CD4-positive, CD25-positive, alpha-beta regulatory T cell (primary cell): ENCODE measurements at regions not wholly inside any gene's neighbourhood (a gene's known extent, or its start where the extent isn't known, plus 50 kb on each side); places are given as distances from the start of the nearest gene placed in this dataset.

ENCODE experiments used
- ATAC-seq, 2 donors: fragments of 150-1000 bp; cut with Tn5 transposase; one replicate each; pipeline ENCODE4 v1.10.0; 2021; ENCODE audit warnings: low read depth in 2 of 2, moderate number of reproducible peaks in 2 of 2, moderate library complexity in 1 of 2
- DNase-seq, 3 donors: peaks; one replicate each; pipeline versions ENCODE4 v3.0.0 to v3.0.0-alpha.2; 2012 to 2022; ENCODE audit warnings: mixed read lengths in 1 of 3
- H3K27ac ChIP-seq: one replicate; pipeline ENCODE4 v1.7.0; 2013; ENCODE audit warnings: mild to moderate bottlenecking, low read length; ENCODE audit not compliant: insufficient read depth, poor library complexity, severe bottlenecking
- H3K27me3 ChIP-seq: one replicate; pipeline ENCODE4 v1.7.0; 2013; ENCODE audit warnings: low read length; ENCODE audit not compliant: control insufficient read depth, insufficient read depth
- H3K36me3 ChIP-seq: one replicate; pipeline ENCODE4 v1.7.0; 2013; ENCODE audit warnings: mild to moderate bottlenecking, low read length, moderate library complexity; ENCODE audit not compliant: control insufficient read depth, insufficient read depth
- H3K4me1 ChIP-seq: 2 replicates; pipeline ENCODE4 v1.7.0; 2013; ENCODE audit warnings: mild to moderate bottlenecking, low read length; ENCODE audit not compliant: insufficient read depth, control insufficient read depth, poor library complexity, severe bottlenecking
- H3K4me3 ChIP-seq: one replicate; pipeline ENCODE4 v1.7.0; 2013; ENCODE audit warnings: low read depth, mild to moderate bottlenecking, low read length, moderate library complexity
- H3K9me3 ChIP-seq, 2 experiments: 1 replicate in 1 of 2; 2 replicates in 1 of 2; pipeline ENCODE4 v1.7.0; 2013; ENCODE audit warnings: low read length in 2 of 2, mild to moderate bottlenecking in 1 of 2, moderate library complexity in 1 of 2; ENCODE audit not compliant: control insufficient read depth in 2 of 2
- H3K27ac Mint-ChIP-seq, 3 donors: one replicate each; pipeline ENCODE4 v1.8.0; 2020 to 2022; ENCODE audit warnings: mild to moderate bottlenecking in 3 of 3, mixed read lengths in 3 of 3, moderate library complexity in 2 of 3
- H3K27me3 Mint-ChIP-seq: one replicate; pipeline ENCODE4 v1.8.0; 2022; ENCODE audit warnings: mild to moderate bottlenecking, mixed read lengths
- H3K36me3 Mint-ChIP-seq: one replicate; pipeline ENCODE4 v1.8.0; 2020; ENCODE audit warnings: mixed read lengths
- H3K4me1 Mint-ChIP-seq, 4 donors: one replicate each; pipeline ENCODE4 v1.8.0; 2020 to 2022; ENCODE audit warnings: mixed read lengths in 4 of 4, mild to moderate bottlenecking in 1 of 4
- H3K4me3 Mint-ChIP-seq, 4 donors: one replicate each; pipeline ENCODE4 v1.8.0; 2020 to 2022; ENCODE audit warnings: mild to moderate bottlenecking in 4 of 4, mixed read lengths in 4 of 4, moderate library complexity in 3 of 4
- H3K9me3 Mint-ChIP-seq, 7 donors: one replicate each; pipeline ENCODE4 v1.8.0; 2020 to 2022; ENCODE audit warnings: mixed read lengths in 7 of 7, mild to moderate bottlenecking in 3 of 7, moderate library complexity in 2 of 7

- ATAC-seq (no peak), DNase-seq (no peak)
Measured at GRCh38 chr18:55038162-55038561, 78.9 kb upstream of the CCDC68 start.

GRCh38 chr18:55034742-55035141 is 75.5 kb upstream of the CCDC68 start:
- H3K36me3 ChIP-seq = no peaks in the 10 kb centered on the region
- no peaks in the 10 kb centered on the region for H3K4me1 Mint-ChIP-seq
- ATAC-seq (no peak), DNase-seq (no peak)
- no peaks in the 10 kb centered on the region for H3K27me3 ChIP-seq
- no peaks in the 10 kb centered on the region for H3K27me3 Mint-ChIP-seq
- H3K4me1 ChIP-seq = no peaks in the 10 kb centered on the region
- no peak overlapping the region for H3K27ac Mint-ChIP-seq
- no peak overlapping the region for H3K4me3 ChIP-seq
- no peak overlapping the region for H3K4me3 Mint-ChIP-seq
- no peak overlapping the region for H3K27ac ChIP-seq
- H3K9me3 ChIP-seq = no peaks in the 10 kb centered on the region
- peaks cover 0 to 2% (median 1%) of the 10 kb centered on the region in 7 donors for H3K9me3 Mint-ChIP-seq
- H3K36me3 Mint-ChIP-seq = no peaks in the 10 kb centered on the region

More at GRCh38 chr18:55038162-55038561, 78.9 kb upstream of the CCDC68 start:
- no peaks in the 10 kb centered on the region for H3K27me3 Mint-ChIP-seq
- H3K4me1 Mint-ChIP-seq = no peaks in the 10 kb centered on the region
- Histone ChIP-seq H3K4me3 (no peak overlapping the region), H3K9me3 (no peaks in the 10 kb centered on the region), H3K27me3 (no peaks in the 10 kb centered on the region), H3K27ac (no peak overlapping the region), H3K36me3 (no peaks in the 10 kb centered on the region), H3K4me1 (no peaks in the 10 kb centered on the region)
- no peak overlapping the region for H3K4me3 Mint-ChIP-seq
- H3K27ac Mint-ChIP-seq = no peak overlapping the region
- peaks cover 0 to 3% (median 0%) of the 10 kb centered on the region in 7 donors for H3K9me3 Mint-ChIP-seq
- H3K36me3 Mint-ChIP-seq = no peaks in the 10 kb centered on the region

- no peaks in the 10 kb centered on the region for H3K27me3 ChIP-seq
- no peak overlapping the region for H3K27ac ChIP-seq
- Mint-ChIP-seq H3K27me3 (no peaks in the 10 kb centered on the region), H3K9me3 (peaks cover 0 to 2% (median 1%) of the 10 kb centered on the region in 7 donors), H3K4me3 (no peak overlapping the region), H3K27ac (no peak overlapping the region), H3K4me1 (no peaks in the 10 kb centered on the region), H3K36me3 (no peaks in the 10 kb centered on the region)
- H3K4me1 ChIP-seq = no peaks in the 10 kb centered on the region
- no peak overlapping the region for H3K4me3 ChIP-seq
- H3K36me3 ChIP-seq = no peaks in the 10 kb centered on the region
- ATAC-seq (no peak), DNase-seq (no peak)
- H3K9me3 ChIP-seq = no peaks in the 10 kb centered on the region
Measured at GRCh38 chr18:55031979-55032378, 72.7 kb upstream of the CCDC68 start.

- no peak for DNase-seq
- Mint-ChIP-seq H3K36me3 (no peaks in the 10 kb centered on the region), H3K4me1 (no peaks in the 10 kb centered on the region), H3K27me3 (no peaks in the 10 kb centered on the region), H3K4me3 (no peak overlapping the region), H3K27ac (no peak overlapping the region), H3K9me3 (peaks cover 0 to 2% (median 0%) of the 10 kb centered on the region in 7 donors)
- H3K27me3 ChIP-seq = no peaks in the 10 kb centered on the region
- H3K36me3 ChIP-seq = no peaks in the 10 kb centered on the region
- ATAC-seq = no peak
- no peaks in the 10 kb centered on the region for H3K4me1 ChIP-seq
- H3K9me3 ChIP-seq = no peaks in the 10 kb centered on the region
- no peak overlapping the region for H3K4me3 ChIP-seq
- no peak overlapping the region for H3K27ac ChIP-seq
Measured at GRCh38 chr18:55031576-55031975, 72.3 kb upstream of the CCDC68 start.

GRCh38 chr18:55031164-55031563 is 71.9 kb upstream of the CCDC68 start:
- Histone ChIP-seq H3K27ac (no peak overlapping the region), H3K4me1 (no peaks in the 10 kb centered on the region), H3K27me3 (no peaks in the 10 kb centered on the region), H3K4me3 (no peak overlapping the region), H3K9me3 (no peaks in the 10 kb centered on the region), H3K36me3 (no peaks in the 10 kb centered on the region)
- no peaks in the 10 kb centered on the region for H3K27me3 Mint-ChIP-seq
- no peaks in the 10 kb centered on the region for H3K36me3 Mint-ChIP-seq
- H3K4me1 Mint-ChIP-seq = no peaks in the 10 kb centered on the region
- H3K9me3 Mint-ChIP-seq = peaks cover 0 to 2% (median 0%) of the 10 kb centered on the region in 7 donors
- H3K4me3 Mint-ChIP-seq = no peak overlapping the region
- ATAC-seq (no peak), DNase-seq (no peak)
- no peak overlapping the region for H3K27ac Mint-ChIP-seq

- Histone ChIP-seq H3K36me3 (no peaks in the 10 kb centered on the region), H3K9me3 (no peaks in the 10 kb centered on the region), H3K27me3 (no peaks in the 10 kb centered on the region), H3K27ac (no peak overlapping the region), H3K4me3 (no peak overlapping the region), H3K4me1 (no peaks in the 10 kb centered on the region)
- no peak overlapping the region for H3K4me3 Mint-ChIP-seq
- no peak overlapping the region for H3K27ac Mint-ChIP-seq
- no peaks in the 10 kb centered on the region for H3K27me3 Mint-ChIP-seq
- DNase-seq (no peak), ATAC-seq (no peak)
- no peaks in the 10 kb centered on the region for H3K4me1 Mint-ChIP-seq
- peaks cover 0 to 2% (median 0%) of the 10 kb centered on the region in 7 donors for H3K9me3 Mint-ChIP-seq
- no peaks in the 10 kb centered on the region for H3K36me3 Mint-ChIP-seq
Measured at GRCh38 chr18:55024564-55024963, 65.3 kb upstream of the CCDC68 start.

GRCh38 chr18:55018602-55019001 is 59.3 kb upstream of the CCDC68 start:
- Mint-ChIP-seq H3K27me3 (peaks cover 11% of the 10 kb centered on the region), H3K36me3 (no peaks in the 10 kb centered on the region), H3K4me3 (no peak overlapping the region), H3K27ac (no peak overlapping the region), H3K9me3 (peaks cover 0 to 2% (median 0%) of the 10 kb centered on the region in 7 donors), H3K4me1 (no peaks in the 10 kb centered on the region)
- DNase-seq = no peak
- Histone ChIP-seq H3K4me1 (no peaks in the 10 kb centered on the region), H3K27ac (no peak overlapping the region), H3K4me3 (no peak overlapping the region), H3K27me3 (no peaks in the 10 kb centered on the region), H3K9me3 (no peaks in the 10 kb centered on the region), H3K36me3 (no peaks in the 10 kb centered on the region)
- ATAC-seq = no peak

GRCh38 chr18:55014095-55014494 is 54.8 kb upstream of the CCDC68 start:
- DNase-seq (no peak), ATAC-seq (no peak)
- no peaks in the 10 kb centered on the region for H3K36me3 Mint-ChIP-seq
- H3K9me3 ChIP-seq = no peaks in the 10 kb centered on the region
- no peaks in the 10 kb centered on the region for H3K36me3 ChIP-seq
- H3K27ac ChIP-seq = no peak overlapping the region
- H3K27ac Mint-ChIP-seq = no peak overlapping the region
- H3K4me1 ChIP-seq = no peaks in the 10 kb centered on the region
- peaks cover 0 to 3% (median 0%) of the 10 kb centered on the region in 7 donors for H3K9me3 Mint-ChIP-seq
- peaks cover 11% of the 10 kb centered on the region for H3K27me3 Mint-ChIP-seq
- H3K27me3 ChIP-seq = no peaks in the 10 kb centered on the region
- no peak overlapping the region for H3K4me3 ChIP-seq
- H3K4me3 Mint-ChIP-seq = no peak overlapping the region
- no peaks in the 10 kb centered on the region for H3K4me1 Mint-ChIP-seq
